ENCODE measurements at regions not wholly inside any gene's neighbourhood (a gene's known extent, or its start where the extent isn't known, plus 50 kb on each side); places are given as distances from the start of the nearest gene placed in this dataset.

DNA sequence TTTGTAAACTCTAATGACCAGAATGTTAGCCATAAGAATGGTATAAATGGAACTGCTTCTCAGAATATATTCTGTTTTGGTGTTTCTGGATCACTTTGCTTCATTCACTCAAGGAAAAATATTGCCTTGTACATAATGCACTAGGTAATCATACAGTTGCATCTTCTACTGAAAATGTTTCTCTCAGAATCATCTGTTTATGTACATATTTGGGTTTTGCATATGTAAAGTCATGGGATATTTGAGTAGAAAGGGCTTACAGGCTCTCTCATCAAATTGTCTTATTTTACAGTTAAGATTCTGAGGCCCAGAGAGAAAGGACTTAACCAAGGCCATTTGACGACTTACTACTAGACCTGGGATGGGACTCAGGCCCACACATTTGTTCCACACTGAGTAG lies 97.8 kb upstream of the PALM2AKAP2 start:
- DNase-seq (no peak), FAIRE-seq (no peak)
- H3K27me3 ChIP-seq (ENCODE audit: control insufficient read depth, insufficient read depth, low read length), result no peaks in the 10 kb centered on the region
- H3K4me1 ChIP-seq (ENCODE audit: control insufficient read depth in 2 of 3, insufficient read depth in 2 of 3, low read depth in 1 of 3, low read length in 3 of 3), result no peaks in the 10 kb centered on the region
- H3K36me3 ChIP-seq (ENCODE audit: control insufficient read depth in 2 of 3, insufficient read depth in 3 of 3, low read length in 3 of 3), result no peaks in the 10 kb centered on the region
- TF ChIP-seq CTCF (IDR thresholded peaks at IDR 0.05; ENCODE audit: borderline replicate concordance, extremely low read depth, insufficient read depth), result no peak
- no peak overlapping the region for H3K9ac ChIP-seq (ENCODE audit: low read length in 3 of 3)
- H3K27ac ChIP-seq (ENCODE audit: low read depth in 2 of 2, low read length in 2 of 2), result no peak overlapping the region
- H3K4me3 ChIP-seq (ENCODE audit: low read length in 3 of 3), result no peak overlapping the region
- no peaks in the 10 kb centered on the region for H3K9me3 ChIP-seq (ENCODE audit: control insufficient read depth in 2 of 3, insufficient read depth in 1 of 3, low read length in 3 of 3)
- intact Hi-C loops (cut with DNase I), result no loop called here

DNA sequence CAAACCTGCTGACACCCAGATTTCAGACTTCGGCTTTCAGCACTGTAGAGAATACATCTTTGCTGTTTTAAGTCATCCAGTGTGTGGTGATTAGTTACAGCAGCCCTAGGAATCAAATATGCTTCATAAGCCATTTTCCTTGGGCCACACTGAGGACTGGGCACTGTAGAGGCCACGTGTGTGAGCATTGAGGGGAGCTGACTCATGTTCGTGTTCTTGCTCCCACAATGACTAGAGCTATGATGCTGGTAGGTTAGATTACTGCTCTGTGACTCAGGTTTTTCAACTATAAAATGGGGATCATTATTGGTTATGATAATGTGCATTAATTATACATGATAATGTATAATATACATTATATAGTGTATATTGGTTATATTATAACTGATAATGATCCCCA lies 96.5 kb upstream of the PALM2AKAP2 start:
- H3K27me3 ChIP-seq (ENCODE audit: control insufficient read depth, insufficient read depth, low read length), result no peaks in the 10 kb centered on the region
- DNase-seq, result no peak
- no peak for TF ChIP-seq CTCF (IDR thresholded peaks at IDR 0.05; ENCODE audit: borderline replicate concordance, extremely low read depth, insufficient read depth)
- no peaks in the 10 kb centered on the region for H3K36me3 ChIP-seq (ENCODE audit: control insufficient read depth in 2 of 3, insufficient read depth in 3 of 3, low read length in 3 of 3)
- FAIRE-seq, result no peak
- intact Hi-C loops (cut with DNase I), result no loop called here
- no peaks in the 10 kb centered on the region for H3K9me3 ChIP-seq (ENCODE audit: control insufficient read depth in 2 of 3, insufficient read depth in 1 of 3, low read length in 3 of 3)
- no peaks in the 10 kb centered on the region for H3K4me1 ChIP-seq (ENCODE audit: control insufficient read depth in 2 of 3, insufficient read depth in 2 of 3, low read depth in 1 of 3, low read length in 3 of 3)
- H3K27ac ChIP-seq (ENCODE audit: low read depth in 2 of 2, low read length in 2 of 2), result no peak overlapping the region
- no peak overlapping the region for H3K4me3 ChIP-seq (ENCODE audit: low read length in 3 of 3)
- no peak overlapping the region for H3K9ac ChIP-seq (ENCODE audit: low read length in 3 of 3)

- FAIRE-seq (no peak), DNase-seq (peak in 1 of 5 donors; percentile 4)
- Histone ChIP-seq H3K27ac (ENCODE audit: low read depth in 2 of 2, low read length in 2 of 2) (no peak overlapping the region), H3K4me3 (ENCODE audit: low read length in 3 of 3) (no peak overlapping the region), H3K9ac (ENCODE audit: low read length in 3 of 3) (no peak overlapping the region), H3K9me3 (ENCODE audit: control insufficient read depth in 2 of 3, insufficient read depth in 1 of 3, low read length in 3 of 3) (no peaks in the 10 kb centered on the region), H3K4me1 (ENCODE audit: control insufficient read depth in 2 of 3, insufficient read depth in 2 of 3, low read depth in 1 of 3, low read length in 3 of 3) (no peaks in the 10 kb centered on the region), H3K27me3 (ENCODE audit: control insufficient read depth, insufficient read depth, low read length) (no peaks in the 10 kb centered on the region), H3K36me3 (ENCODE audit: control insufficient read depth in 2 of 3, insufficient read depth in 3 of 3, low read length in 3 of 3) (no peaks in the 10 kb centered on the region)
- no peak for TF ChIP-seq CTCF (IDR thresholded peaks at IDR 0.05; ENCODE audit: borderline replicate concordance, extremely low read depth, insufficient read depth)
- intact Hi-C loops (cut with DNase I), result no loop called here
These were observed 90.3 kb upstream of the PALM2AKAP2 start for GRCh38 chr9:109689701-109690100.

- intact Hi-C loops (cut with DNase I), result no loop called here
- H3K9ac ChIP-seq (ENCODE audit: low read length in 3 of 3), result no peak overlapping the region
- FAIRE-seq, result no peak
These were observed 81.0 kb upstream of the PALM2AKAP2 start for GRCh38 chr9:109699019-109699418.

More at GRCh38 chr9:109699019-109699418, 81.0 kb upstream of the PALM2AKAP2 start:
- no peaks in the 10 kb centered on the region for H3K4me1 ChIP-seq (ENCODE audit: control insufficient read depth in 2 of 3, insufficient read depth in 2 of 3, low read depth in 1 of 3, low read length in 3 of 3)
- no peak for TF ChIP-seq CTCF (IDR thresholded peaks at IDR 0.05; ENCODE audit: borderline replicate concordance, extremely low read depth, insufficient read depth)
- H3K9me3 ChIP-seq (ENCODE audit: control insufficient read depth in 2 of 3, insufficient read depth in 1 of 3, low read length in 3 of 3), result no peaks in the 10 kb centered on the region
- no peaks in the 10 kb centered on the region for H3K27me3 ChIP-seq (ENCODE audit: control insufficient read depth, insufficient read depth, low read length)
- H3K27ac ChIP-seq (ENCODE audit: low read depth in 2 of 2, low read length in 2 of 2), result no peak overlapping the region
- no peak overlapping the region for H3K4me3 ChIP-seq (ENCODE audit: low read length in 3 of 3)
- DNase-seq, result no peak
- no peaks in the 10 kb centered on the region for H3K36me3 ChIP-seq (ENCODE audit: control insufficient read depth in 2 of 3, insufficient read depth in 3 of 3, low read length in 3 of 3)

Measured in kidney (tissue), 13 donors.